MM.1S (cell line): ENCODE measurements at regions not wholly inside any gene's neighbourhood (a gene's known extent, or its start where the extent isn't known, plus 50 kb on each side); places are given as distances from the start of the nearest gene placed in this dataset.
"Not testable (repeated sequence)": the region's sequence is repeated elsewhere in the genome, so short reads cannot be mapped to it uniquely, and the experiment has no call there.

ENCODE experiments used
- EZH2 ChIP-seq: fragments of 300-600 bp; sonication (generic); optimal IDR thresholded peaks from 2 replicates; pipeline ENCODE3; 2017; ENCODE audit warnings: low read depth, mild to moderate bottlenecking, antibody characterized with exemption, low read length, mixed read lengths
- TF ChIP-seq, protein P1 (sequence below): fragments of 300-600 bp; sonication (generic); IDR thresholded peaks from 2 replicates; pipeline ENCODE4 v1.5.1; 2016; ENCODE audit warnings: antibody characterized with exemption, low read length, mixed read lengths

DNA sequence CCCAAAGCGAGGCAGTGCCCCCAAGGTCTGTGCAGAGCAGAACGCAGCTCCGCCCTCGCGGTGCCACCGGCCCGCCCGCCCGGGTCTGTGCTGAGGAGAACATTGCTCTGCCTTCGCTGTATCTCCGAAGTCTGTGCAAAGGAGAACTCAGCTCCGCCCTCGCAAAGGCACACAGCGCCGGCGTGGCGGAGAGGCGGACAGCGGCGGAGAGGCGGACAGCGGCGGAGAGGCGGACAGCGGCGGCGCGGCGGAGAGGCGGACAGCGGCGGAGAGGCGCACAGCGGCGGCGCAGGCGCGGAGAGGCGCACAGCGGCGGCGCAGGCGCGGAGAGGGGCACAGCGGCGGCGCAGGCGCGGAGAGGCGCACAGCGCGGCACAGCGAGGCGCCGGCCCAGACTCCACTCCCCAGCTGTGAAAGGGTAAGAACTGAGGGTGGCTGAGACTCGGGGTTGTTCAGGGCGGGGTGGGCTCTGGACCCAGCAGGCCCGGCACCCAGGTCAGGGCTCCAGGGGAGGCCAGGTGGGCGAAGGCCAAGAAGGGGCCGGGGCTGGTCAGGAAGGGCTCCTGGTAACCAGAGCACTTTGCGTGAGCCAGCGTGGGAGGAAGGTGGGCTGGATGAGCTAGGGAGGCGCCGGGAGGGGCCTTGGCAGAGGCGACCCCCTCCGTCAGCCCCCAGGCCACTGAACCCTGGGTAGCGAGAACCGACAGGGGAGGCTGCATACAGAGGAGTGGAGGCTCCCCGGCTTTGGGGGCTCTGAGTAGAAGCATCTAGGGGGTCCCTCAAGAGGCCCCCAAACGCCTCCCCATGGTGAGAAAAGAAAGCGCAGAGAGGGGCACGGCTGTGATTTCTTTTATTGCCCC is 53.4 kb downstream of the VPREB1 start:
- TF ChIP-seq, protein P1, sequence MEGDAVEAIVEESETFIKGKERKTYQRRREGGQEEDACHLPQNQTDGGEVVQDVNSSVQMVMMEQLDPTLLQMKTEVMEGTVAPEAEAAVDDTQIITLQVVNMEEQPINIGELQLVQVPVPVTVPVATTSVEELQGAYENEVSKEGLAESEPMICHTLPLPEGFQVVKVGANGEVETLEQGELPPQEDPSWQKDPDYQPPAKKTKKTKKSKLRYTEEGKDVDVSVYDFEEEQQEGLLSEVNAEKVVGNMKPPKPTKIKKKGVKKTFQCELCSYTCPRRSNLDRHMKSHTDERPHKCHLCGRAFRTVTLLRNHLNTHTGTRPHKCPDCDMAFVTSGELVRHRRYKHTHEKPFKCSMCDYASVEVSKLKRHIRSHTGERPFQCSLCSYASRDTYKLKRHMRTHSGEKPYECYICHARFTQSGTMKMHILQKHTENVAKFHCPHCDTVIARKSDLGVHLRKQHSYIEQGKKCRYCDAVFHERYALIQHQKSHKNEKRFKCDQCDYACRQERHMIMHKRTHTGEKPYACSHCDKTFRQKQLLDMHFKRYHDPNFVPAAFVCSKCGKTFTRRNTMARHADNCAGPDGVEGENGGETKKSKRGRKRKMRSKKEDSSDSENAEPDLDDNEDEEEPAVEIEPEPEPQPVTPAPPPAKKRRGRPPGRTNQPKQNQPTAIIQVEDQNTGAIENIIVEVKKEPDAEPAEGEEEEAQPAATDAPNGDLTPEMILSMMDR, result peak; percentile 25
- not testable (repeated sequence) for TF ChIP-seq EZH2
